Gastrocnemius medialis (tissue), 4 donors: ENCODE measurements at regions not wholly inside any gene's neighbourhood (a gene's known extent, or its start where the extent isn't known, plus 50 kb on each side); places are given as distances from the start of the nearest gene placed in this dataset.

ENCODE experiments used
- CTCF ChIP-seq, 5 experiments: fragments of 450-650 bp in 3 of 5; fragments of 200-600 bp in 2 of 5; sonication (generic) in 2 of 5; IDR thresholded peaks in 4 of 5; conservative IDR thresholded peaks in 1 of 5; 1 replicate in 4 of 5; 2 replicates in 1 of 5; pipeline ENCODE4 v1.5.1; 2016 to 2019; ENCODE audit warnings: antibody characterized with exemption in 5 of 5, mild to moderate bottlenecking in 3 of 5, moderate library complexity in 3 of 5
- POLR2A ChIP-seq, 2 donors: fragments of 450-650 bp; IDR thresholded peaks; one replicate each; pipeline ENCODE4 v1.6.1; 2017; ENCODE audit warnings: antibody characterized with exemption in 2 of 2, mild to moderate bottlenecking in 2 of 2, moderate library complexity in 2 of 2

- TF ChIP-seq CTCF (IDR thresholded peaks at IDR 0.05 in 4 of 5, conservative IDR thresholded peaks at IDR 0.05 in 1 of 5) (no peak), POLR2A (IDR thresholded peaks at IDR 0.05) (no peak)
Measured at GRCh38 chr7:115578576-115578975, 452.0 kb downstream of the TFEC start.
